NCI-H2196 treated with DMSO at 0.1 percent for 48 hours (cell line): ENCODE measurements at regions not wholly inside any gene's neighbourhood (a gene's known extent, or its start where the extent isn't known, plus 50 kb on each side); places are given as distances from the start of the nearest gene placed in this dataset.

Experiments
- DNase-seq: peaks from one replicate; lab custom pipeline; 2025; ENCODE audit not compliant: unreplicated experiment; lab: John Stamatoyannopoulos, UW

DNA sequence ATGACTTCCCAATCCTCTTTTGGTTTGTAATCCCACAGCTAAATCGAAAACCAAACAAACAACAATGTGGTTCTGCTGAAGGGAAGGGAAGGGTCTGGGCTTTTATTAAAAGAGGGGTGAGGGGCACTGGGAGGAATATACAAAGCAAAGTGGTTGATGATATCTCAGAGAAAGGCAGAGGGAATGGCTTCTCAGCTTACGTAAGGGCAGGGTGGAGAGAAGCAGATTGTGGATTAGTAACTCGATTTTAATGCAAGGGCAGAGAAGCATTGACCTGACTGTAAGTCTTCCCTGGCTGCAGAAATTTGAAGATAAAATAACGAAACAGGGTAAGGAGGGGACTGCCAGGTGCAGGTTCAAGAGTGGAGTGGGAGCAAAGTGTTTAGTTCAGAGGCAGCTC is 438.2 kb upstream of the LRRC7 start:
- no peak for DNase-seq

DNA sequence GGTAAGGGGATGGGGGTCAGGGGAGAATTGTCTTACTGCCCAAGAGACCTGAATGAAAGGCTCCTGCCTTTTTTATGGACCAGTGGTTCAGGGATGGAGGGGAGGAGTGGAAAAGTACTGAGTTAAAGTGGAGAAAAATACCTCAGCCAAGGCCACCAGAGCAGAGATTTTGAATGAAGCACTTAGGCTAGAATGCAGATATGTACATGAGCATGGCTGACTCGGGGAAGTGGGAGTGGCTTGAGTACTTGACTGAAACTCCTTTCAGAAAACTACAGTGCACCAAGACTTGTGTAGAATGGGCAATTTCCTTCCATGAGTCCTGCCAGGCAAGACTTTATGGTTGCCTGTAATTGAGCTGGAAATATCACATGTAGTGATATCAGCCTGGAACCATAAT is 429.6 kb upstream of the LRRC7 start:
- no peak for DNase-seq

DNA sequence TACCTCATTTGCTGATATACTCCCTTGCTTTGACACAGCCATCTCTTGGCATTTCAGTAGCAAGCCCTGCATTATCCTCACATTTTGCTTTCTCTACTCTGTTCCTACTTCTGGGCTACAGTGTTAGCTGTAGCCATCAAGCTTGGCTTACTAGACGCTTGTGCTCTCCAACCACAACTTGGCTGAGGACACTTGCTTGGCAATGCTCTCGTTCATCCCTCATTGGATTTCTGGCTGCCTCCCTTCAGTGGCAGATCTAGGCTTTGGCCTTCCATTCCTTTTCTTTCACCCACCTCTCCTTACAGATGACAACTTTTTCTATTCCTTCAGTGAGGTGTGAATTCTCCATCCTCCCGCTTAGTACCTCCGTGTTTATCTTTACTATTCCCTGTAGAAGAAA is 428.7 kb upstream of the LRRC7 start:
- no peak for DNase-seq

DNA sequence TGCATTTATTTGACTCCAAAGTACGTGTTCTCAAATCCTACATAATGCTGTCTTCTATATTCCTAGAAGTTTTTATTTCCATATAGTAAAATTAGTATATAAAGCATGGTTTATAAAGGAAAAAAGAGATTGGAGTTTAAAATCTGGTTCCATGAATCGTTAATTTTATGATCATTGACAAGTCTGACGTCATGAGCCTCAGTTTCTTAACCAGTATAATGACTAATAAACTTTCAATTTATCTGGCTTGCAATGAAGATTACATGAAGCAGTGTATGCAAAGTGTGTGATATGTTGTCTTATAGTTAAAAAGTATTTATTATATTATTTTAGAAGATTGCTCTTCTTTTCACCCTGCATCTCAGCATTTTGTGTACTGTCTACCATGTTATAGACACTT is 421.4 kb upstream of the LRRC7 start:
- DNase-seq: no peak

DNA sequence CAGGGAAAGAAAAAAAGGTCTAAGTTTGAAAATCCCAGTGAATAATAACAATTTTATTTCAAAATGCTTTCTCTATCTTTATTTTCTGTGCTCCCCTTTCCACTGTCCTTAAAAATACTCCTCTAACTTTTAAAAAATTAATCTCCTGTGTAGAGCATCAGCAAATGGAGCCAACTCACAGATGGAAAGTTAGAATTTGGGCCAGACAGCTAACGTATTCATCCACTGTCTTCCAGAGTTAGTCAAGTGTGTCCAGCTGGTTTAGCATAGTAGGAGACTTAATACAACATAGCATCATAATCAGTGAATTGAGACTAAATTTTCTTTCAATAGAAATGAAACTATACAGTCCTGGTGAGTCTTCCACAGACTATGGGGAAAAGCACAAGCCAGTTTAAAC is 419.0 kb upstream of the LRRC7 start:
- no peak for DNase-seq

DNA sequence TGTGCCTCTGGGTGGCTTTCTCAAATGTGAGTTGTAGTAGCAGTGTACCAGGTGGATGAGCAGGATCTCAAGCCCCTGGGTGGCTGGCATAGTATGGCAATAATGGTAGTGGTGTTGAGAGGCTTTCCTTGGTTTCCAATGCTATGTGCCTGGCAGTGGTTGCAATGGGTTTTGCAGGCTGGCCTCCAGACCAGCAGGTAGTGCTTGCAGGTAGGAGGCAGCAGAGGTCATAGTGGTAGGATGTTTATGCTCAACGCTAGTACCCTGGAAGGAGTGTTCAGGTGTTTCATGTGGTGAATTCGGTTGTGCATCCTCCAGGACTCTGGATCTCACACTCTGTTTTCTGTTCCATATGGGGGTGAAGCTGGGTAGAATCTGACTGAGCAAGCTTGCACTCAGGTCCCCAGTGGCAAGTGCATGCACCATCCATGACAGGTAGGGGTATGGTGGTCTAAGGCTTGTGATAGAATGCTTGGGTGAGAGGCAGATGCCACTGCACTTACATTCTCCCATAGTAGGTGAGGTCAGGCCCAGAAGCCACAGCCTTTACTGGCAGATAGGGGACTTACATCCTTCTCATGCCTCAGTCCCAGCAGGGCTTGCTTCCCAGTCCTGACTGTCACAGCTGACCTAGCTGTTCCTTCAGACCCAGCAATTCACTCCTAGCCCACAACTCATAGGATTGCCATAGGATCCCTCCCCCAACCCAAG is 410.5 kb upstream of the LRRC7 start:
- no peak for DNase-seq

DNA sequence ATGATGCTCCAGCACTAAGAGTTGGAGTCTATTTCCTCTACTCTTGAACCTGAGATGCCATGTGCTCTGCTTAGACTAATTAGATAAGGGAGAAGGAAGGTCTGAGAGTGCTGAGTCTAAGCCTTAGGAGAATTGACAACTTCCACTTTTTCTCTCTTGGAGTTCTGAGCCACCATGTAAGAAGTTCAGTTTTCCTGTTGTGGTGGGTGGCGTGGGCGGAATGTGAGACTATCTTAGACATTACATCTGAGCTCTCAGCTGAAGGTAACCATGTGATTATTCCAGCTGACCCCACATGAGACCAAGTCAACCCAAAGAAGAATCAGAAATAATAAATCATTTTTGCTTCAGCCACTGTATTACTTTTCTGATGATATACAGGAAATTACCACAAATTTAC is 404.5 kb upstream of the LRRC7 start:
- no peak for DNase-seq

DNA sequence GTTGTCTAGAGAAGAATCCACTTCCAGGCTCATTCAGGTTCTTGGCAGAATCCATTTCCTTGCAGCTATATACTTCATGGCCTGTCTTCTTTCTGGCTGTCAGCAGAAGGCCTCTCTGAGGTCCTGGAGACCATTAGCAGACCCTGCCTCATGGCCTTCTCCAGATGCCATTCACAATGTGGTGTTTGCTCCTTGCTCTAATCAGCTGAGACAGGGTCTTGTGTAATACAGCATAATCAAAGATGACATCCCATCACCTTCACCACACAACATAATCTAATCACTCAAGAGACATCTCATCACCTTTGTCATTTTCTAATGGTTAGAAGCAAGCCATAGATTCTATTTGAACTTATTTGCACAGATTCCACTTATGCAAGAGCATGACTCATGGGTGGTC is 403.9 kb upstream of the LRRC7 start:
- DNase-seq: no peak

DNA sequence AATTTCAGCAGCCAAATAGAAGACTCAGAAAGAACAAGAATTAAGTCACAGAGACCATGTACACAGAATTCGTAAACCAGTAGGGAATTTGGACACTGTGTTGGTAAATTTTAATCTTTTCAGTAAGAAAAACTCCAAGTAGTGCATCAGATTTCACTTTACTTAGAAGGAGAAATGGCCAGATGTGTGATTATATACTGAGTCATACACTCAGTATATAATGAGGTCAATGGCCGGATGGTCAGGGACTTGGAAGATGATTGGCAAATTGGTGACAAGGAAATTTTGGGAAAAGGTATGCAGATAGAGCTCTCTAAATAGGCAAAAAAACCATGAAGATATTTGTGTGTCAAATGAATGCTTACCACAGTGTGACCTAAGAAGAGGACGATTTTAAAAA is 399.8 kb upstream of the LRRC7 start:
- no peak for DNase-seq

DNA sequence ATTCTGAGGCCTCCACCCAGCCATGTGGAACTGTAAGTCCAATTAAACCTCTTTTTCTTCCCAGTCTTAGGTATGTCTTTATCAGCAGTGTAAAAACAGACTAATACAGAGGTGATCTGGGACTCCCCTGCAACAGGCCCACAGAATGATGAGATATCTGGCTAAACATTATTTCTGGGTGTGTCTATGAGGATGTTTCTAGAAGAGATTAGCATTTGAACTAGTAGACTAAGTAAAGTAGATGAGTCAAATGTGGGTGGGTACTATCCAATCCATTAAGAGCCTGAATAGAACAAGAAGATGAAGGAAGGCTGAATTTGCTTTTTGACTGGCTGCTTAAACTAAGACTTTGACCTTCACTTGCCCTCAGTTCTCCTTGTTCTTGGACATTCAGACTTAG is 396.5 kb upstream of the LRRC7 start:
- DNase-seq: no peak

DNA sequence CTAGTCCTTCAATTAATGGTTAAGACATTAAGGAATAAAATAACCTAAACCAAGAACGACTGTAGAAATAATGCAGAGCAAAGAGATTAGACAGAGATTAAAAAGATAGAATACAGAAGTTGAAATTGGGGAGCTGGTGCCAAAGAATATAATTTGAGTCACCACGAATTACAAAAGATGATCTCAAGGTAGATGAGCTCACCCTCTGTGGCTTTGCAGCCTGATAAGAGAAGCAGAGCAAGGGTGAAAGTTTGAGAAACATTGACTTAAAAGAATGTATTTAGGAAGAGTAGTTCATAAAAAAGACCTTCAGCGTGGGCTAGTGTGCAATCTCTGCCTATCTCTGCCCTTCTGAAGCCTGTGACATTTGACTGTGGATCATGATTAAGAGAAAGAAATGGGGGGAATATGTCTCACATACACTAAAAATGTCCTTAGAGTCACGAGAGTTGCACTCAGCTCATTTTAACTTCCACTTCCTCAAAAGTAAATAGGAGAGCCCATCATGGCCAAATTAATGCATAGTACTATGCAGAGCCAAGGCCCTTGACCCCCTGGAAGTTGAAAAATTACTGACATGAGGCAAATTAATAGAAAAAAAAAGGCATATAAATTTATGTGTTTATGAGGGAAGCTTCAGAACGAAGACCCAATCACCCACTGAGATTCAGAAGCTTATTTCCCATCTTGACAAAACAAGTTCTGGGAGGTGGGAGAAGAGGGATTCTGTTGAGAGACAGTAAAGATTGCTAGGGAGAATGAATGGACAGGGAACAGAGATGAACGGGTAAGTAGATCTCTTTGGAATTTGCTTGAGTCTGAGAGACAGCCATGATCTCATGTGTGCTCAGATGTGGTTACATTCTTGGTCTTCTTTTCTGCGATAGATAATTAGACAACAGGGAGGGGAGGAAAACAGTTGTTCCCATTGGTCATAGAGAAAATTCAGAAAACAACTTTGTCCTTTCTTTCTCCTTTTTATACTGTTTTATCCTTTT is 395.4 kb upstream of the LRRC7 start:
- no peak for DNase-seq

DNA sequence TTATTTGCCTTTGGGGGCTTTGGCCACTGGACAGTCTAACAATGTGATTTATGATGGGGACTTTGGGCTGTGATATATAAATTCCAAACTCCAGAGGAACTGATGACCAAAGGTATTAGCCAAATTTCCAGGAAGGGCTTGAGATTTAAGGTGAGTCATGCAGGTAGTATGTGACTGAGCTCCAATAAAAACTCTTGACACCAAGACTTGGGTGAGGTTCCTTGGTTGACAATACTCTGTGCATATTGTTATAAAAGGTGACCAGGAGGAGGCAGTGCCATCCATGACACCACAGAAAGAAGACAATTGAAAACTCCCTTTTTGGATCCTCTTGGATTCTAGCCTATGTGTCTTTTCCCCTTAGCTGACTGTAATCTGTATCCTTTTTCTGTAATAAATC is 392.7 kb upstream of the LRRC7 start:
- DNase-seq: no peak

DNA sequence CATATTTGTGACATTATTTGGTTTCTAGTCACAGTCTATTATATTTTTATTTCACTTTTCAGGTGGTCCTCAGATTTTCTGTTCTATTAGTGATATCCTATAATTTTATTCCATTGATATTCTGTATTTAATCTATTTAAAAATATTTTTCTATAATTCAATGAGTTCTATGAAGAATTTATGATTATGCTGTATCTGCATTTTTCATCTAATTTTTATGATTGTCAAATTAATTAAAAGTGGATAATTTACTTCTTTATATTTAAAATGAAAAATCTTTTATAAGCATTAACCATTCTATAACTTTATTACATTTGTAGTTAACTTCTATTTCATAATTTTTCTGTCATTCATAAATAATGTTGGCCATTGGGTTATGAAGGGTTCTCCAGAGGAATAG is 387.4 kb upstream of the LRRC7 start:
- DNase-seq: no peak

DNA sequence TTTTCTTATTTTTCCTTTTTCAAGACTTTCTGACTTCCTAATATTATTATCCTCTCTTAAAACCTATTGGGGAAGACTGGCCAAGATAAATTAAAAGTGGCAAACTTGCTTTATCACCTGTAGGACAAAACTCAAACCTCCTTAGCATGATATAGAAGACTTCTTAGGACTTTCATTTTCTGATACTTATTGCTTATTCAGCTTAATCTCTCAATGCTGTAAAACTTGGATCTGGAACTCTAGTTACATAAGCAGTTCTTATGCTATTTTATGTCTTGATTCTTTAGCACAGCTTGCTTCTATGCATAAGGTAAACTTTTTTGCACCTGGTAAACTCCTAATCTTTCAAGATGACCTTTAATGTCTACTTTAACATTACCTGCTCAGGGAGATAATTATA is 382.3 kb upstream of the LRRC7 start:
- DNase-seq: no peak

DNA sequence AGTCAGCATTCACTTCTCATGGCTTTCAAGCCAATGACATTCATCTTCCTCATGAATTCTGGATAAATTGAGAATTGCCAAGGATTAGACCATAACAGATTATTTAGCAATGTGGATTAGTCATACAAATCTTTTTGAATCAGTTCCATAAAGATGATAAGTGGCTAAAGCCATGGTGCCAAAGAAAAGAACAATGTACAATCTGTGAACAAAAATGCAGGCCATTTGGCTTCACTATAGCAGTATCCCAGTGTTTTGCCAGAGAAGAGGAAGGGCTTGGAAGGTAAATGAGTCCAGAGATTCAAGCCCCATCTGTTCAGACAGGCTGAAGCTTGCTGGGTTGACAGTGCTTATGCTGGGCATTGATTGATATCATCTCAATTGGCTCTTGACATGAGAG is 376.4 kb upstream of the LRRC7 start:
- DNase-seq: no peak

DNA sequence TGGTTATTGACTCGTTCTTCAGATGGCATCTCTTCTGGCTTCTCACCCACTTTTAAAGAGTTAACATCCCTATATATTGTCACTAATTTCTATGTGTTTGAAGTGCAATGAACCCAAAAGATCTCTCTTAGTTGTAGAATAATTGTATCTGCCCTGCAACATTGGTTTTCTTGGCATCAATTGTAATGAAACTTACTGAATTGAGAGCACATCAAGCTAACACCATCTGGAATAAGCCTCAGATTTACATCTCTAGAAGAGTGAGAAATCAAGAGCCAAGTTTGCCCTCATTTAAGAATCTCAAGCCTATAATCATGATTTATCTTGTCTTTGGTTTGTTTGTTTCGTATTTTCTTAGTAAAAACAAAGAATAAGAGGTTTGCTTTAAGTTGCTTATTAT is 372.6 kb upstream of the LRRC7 start:
- DNase-seq: no peak

DNA sequence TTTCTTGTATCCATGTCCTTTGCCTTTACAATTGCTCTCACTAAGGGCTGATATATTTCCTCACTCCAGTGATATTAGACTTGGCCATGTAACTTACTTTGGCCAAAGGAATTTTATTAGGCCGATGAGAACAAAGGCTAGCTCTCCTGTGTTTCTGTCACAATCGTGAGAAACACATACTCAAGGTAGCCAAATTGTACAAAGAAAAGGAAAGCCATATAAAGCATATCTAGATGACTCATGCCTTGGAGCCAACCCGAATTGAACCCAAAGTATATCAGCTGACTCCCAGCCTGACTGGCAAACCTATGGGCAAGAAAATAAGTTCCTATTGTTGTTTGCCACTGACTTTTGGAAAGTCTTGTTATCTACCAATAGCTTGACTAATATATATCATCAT is 371.7 kb upstream of the LRRC7 start:
- no peak for DNase-seq

DNA sequence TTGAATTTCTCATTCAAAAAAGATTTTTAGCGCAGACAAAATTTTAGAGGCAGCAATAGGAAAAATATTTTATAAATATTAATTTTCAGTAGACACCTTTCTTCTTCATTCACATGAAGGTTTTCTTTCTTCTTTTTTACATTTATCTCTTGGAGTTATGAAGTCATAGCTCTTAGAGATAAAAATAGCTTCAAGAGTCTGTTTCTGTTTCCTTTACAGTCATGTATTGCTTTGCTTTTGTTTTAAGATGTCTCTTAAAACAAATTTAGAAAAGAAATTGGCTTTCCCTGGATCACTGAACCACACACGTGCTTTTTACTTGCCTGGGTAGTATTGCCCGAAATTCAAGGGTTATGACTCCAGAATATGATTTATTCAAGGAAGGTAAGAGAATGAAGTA is 369.9 kb upstream of the LRRC7 start:
- no peak for DNase-seq

DNA sequence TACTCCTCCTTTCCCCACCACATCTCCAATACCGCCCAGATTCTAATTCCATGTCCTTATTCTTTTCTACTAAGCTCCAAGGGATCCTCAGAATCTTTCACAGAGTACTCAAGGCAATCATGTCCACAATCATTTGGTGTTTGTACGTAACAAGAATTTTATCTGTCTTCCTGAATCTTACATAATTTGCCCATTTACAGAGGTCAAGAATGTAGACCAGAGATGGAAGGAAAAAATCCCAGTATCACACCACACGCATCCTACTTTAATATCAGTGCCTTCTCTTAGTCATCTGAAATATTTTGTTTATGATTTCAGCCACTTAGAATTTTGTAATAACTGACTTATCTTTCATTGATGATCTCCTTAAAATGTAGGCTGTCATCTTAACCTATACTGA is 366.0 kb upstream of the LRRC7 start:
- DNase-seq: no peak

DNA sequence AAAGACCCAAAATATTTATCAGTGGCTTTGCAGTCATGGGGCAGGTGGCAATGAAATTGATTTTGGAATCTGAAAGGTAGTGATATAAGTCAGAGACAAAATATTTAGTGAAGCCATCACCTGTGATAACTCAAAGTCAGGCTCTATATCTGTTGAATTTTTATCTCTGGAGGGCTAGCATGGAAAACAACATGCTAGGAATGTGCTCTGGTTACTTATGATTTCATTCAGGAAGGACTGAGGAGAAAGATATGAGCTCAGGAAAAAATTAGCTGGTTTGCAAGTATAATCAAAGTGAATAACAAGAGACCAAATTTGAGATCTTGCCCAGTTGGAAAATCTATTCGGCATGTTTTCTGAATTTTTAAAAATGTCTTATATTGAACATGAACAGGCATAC is 364.6 kb upstream of the LRRC7 start:
- no peak for DNase-seq

DNA sequence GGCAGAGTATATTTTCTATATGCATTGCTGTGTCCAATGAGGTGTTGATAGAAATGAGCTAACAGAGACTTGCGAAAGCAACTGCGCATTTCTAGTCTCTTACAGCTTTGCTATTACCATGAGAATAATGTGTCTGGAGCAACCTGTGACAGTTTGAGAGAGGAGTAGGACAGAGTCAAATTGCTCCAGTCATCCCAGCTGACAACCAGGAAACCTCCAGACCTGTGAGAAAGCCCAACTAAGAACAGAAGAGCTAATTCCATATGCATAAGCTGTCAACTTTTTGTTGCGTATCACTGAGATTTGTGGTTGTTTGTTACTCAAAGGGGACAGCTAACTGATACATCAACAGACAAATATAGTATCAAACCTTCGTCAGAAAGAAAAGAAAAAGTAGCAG is 354.1 kb upstream of the LRRC7 start:
- DNase-seq: no peak

DNA sequence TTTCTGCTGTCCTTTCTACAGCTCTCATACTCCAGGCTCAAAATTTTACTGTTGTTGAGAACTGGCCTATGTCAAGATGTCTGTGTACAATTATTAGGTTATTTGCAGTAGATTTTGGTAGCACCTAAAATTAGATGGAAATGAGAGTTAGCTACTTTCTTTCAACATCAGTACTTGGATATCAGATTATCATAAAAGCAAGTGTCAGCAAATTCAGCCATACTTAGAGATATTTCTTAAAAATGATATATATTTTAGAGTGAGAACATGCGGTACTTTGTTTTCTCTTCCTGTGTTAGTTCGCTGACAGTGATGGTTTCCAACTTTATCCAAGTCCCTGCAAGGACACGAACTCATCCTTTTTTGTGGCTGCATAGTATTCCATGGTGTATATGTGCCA is 351.8 kb upstream of the LRRC7 start:
- DNase-seq: no peak

DNA sequence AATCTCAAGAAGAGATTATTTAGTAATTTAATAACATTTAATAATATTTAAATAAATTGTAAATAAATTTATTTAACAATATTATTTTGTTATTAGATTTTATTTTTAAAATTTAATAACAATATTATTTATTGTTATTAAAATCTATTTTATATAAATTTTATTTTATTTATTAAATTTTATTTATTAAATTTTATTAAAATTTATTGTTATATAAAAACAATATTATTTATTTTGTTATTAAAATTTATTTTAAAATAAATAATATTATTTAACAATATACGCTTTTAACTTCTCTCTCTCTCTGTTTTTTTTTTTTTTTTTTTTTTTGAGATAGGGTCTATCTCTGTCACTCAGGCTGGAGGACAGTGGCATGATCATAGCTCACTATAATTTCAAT is 347.1 kb upstream of the LRRC7 start:
- DNase-seq: no peak
